ENCODE measurements at regions not wholly inside any gene's neighbourhood (a gene's known extent, or its start where the extent isn't known, plus 50 kb on each side); places are given as distances from the start of the nearest gene placed in this dataset.

GRCh38 chr21:16847211-16847610 is 665.6 kb upstream of the CXADR start:
- H3K4me1 Mint-ChIP-seq (ENCODE audit: low read depth in 2 of 2), result no peaks in the 10 kb centered on the region
- H3K9me3 Mint-ChIP-seq, result peaks cover 9 to 39% of the 10 kb centered on the region in 2 donors
- ATAC-seq (replicated peaks) (no peak), DNase-seq (no peak)
- no peak overlapping the region for H3K4me3 Mint-ChIP-seq
- H3K27ac Mint-ChIP-seq, result no peak overlapping the region
- no peaks in the 10 kb centered on the region for H3K36me3 Mint-ChIP-seq (ENCODE audit: insufficient read depth)
- no peaks in the 10 kb centered on the region for H3K27me3 Mint-ChIP-seq

GRCh38 chr21:16851054-16851453 is 661.8 kb upstream of the CXADR start:
- ATAC-seq (replicated peaks), result no peak
- Mint-ChIP-seq H3K4me3 (no peak overlapping the region), H3K27ac (no peak overlapping the region), H3K27me3 (no peaks in the 10 kb centered on the region), H3K4me1 (ENCODE audit: low read depth in 2 of 2) (no peaks in the 10 kb centered on the region), H3K9me3 (peaks cover 5 to 23% of the 10 kb centered on the region in 2 donors), H3K36me3 (ENCODE audit: insufficient read depth) (no peaks in the 10 kb centered on the region)
- no peak for DNase-seq

GRCh38 chr21:16855164-16855667 is 657.6 kb upstream of the CXADR start:
- no peak overlapping the region for H3K27ac Mint-ChIP-seq
- H3K9me3 Mint-ChIP-seq, result peaks cover 4 to 7% of the 10 kb centered on the region in 2 donors
- no peak for DNase-seq

GRCh38 chr21:16863362-16863905 is 649.4 kb upstream of the CXADR start:
- peaks cover 0 to 2% of the 10 kb centered on the region in 2 donors for H3K9me3 Mint-ChIP-seq
- no peak for ATAC-seq (replicated peaks)
- H3K36me3 Mint-ChIP-seq (ENCODE audit: insufficient read depth), result peaks cover 4% of the 10 kb centered on the region
- H3K27ac Mint-ChIP-seq, result no peak overlapping the region
- H3K4me3 Mint-ChIP-seq, result no peak overlapping the region
- no peak for DNase-seq
- H3K4me1 Mint-ChIP-seq (ENCODE audit: low read depth in 2 of 2), result no peaks in the 10 kb centered on the region
- H3K27me3 Mint-ChIP-seq, result no peaks in the 10 kb centered on the region

More at GRCh38 chr21:16855164-16855667, 657.6 kb upstream of the CXADR start:
- Mint-ChIP-seq H3K4me3 (no peak overlapping the region), H3K4me1 (ENCODE audit: low read depth in 2 of 2) (no peaks in the 10 kb centered on the region), H3K27me3 (no peaks in the 10 kb centered on the region), H3K36me3 (ENCODE audit: insufficient read depth) (peaks cover 4% of the 10 kb centered on the region)
- ATAC-seq (replicated peaks), result no peak

- no peaks in the 10 kb centered on the region for H3K27me3 Mint-ChIP-seq
These were observed 648.9 kb upstream of the CXADR start for GRCh38 chr21:16863908-16864307.

GRCh38 chr21:16865632-16866031 is 647.2 kb upstream of the CXADR start:
- no peaks in the 10 kb centered on the region for H3K27me3 Mint-ChIP-seq
- no peaks in the 10 kb centered on the region for H3K36me3 Mint-ChIP-seq (ENCODE audit: insufficient read depth)
- H3K4me3 Mint-ChIP-seq, result no peak overlapping the region
- DNase-seq (no peak), ATAC-seq (replicated peaks) (no peak)
- H3K9me3 Mint-ChIP-seq, result peaks cover 0 to 2% of the 10 kb centered on the region in 2 donors
- H3K27ac Mint-ChIP-seq, result no peak overlapping the region
- H3K4me1 Mint-ChIP-seq (ENCODE audit: low read depth in 2 of 2), result no peaks in the 10 kb centered on the region

More at GRCh38 chr21:16863908-16864307, 648.9 kb upstream of the CXADR start:
- Mint-ChIP-seq H3K27ac (no peak overlapping the region), H3K4me3 (no peak overlapping the region), H3K4me1 (ENCODE audit: low read depth in 2 of 2) (no peaks in the 10 kb centered on the region), H3K36me3 (ENCODE audit: insufficient read depth) (peaks cover 3% of the 10 kb centered on the region), H3K9me3 (peaks cover 0 to 2% of the 10 kb centered on the region in 2 donors)
- no peak for ATAC-seq (replicated peaks)
- DNase-seq, result no peak

- H3K4me1 Mint-ChIP-seq (ENCODE audit: low read depth in 2 of 2), result no peaks in the 10 kb centered on the region
- H3K36me3 Mint-ChIP-seq (ENCODE audit: insufficient read depth), result no peaks in the 10 kb centered on the region
- no peak overlapping the region for H3K27ac Mint-ChIP-seq
- H3K9me3 Mint-ChIP-seq, result peaks cover 0 to 2% of the 10 kb centered on the region in 2 donors
- no peak overlapping the region for H3K4me3 Mint-ChIP-seq
- ATAC-seq (replicated peaks) (no peak), DNase-seq (no peak)
- no peaks in the 10 kb centered on the region for H3K27me3 Mint-ChIP-seq
These were observed 646.0 kb upstream of the CXADR start for GRCh38 chr21:16866851-16867250.

GRCh38 chr21:16870103-16870502 is 642.7 kb upstream of the CXADR start:
- no peak for ATAC-seq (replicated peaks)
- Mint-ChIP-seq H3K4me1 (ENCODE audit: low read depth in 2 of 2) (no peaks in the 10 kb centered on the region), H3K4me3 (no peak overlapping the region), H3K9me3 (peaks cover 0 to 2% of the 10 kb centered on the region in 2 donors), H3K27me3 (no peaks in the 10 kb centered on the region), H3K36me3 (ENCODE audit: insufficient read depth) (no peaks in the 10 kb centered on the region), H3K27ac (no peak overlapping the region)
- no peak for DNase-seq

GRCh38 chr21:16872616-16873015 is 640.2 kb upstream of the CXADR start:
- Mint-ChIP-seq H3K27ac (no peak overlapping the region), H3K36me3 (ENCODE audit: insufficient read depth) (no peaks in the 10 kb centered on the region), H3K9me3 (peaks cover 3 to 6% of the 10 kb centered on the region in 2 donors), H3K27me3 (no peaks in the 10 kb centered on the region), H3K4me3 (no peak overlapping the region), H3K4me1 (ENCODE audit: low read depth in 2 of 2) (no peaks in the 10 kb centered on the region)
- DNase-seq (no peak), ATAC-seq (replicated peaks) (no peak)

- H3K27me3 Mint-ChIP-seq, result no peaks in the 10 kb centered on the region
- H3K4me3 Mint-ChIP-seq, result no peak overlapping the region
- no peaks in the 10 kb centered on the region for H3K4me1 Mint-ChIP-seq (ENCODE audit: low read depth in 2 of 2)
- no peak overlapping the region for H3K27ac Mint-ChIP-seq
- ATAC-seq (replicated peaks), result no peak
- peaks cover 8 to 9% of the 10 kb centered on the region in 2 donors for H3K9me3 Mint-ChIP-seq
- no peak for DNase-seq
- H3K36me3 Mint-ChIP-seq (ENCODE audit: insufficient read depth), result no peaks in the 10 kb centered on the region
These were observed 639.7 kb upstream of the CXADR start for GRCh38 chr21:16873176-16873575.

- DNase-seq, result no peak
- no peak for ATAC-seq (replicated peaks)
- H3K9me3 Mint-ChIP-seq, result peaks cover 8 to 9% of the 10 kb centered on the region in 2 donors
- no peak overlapping the region for H3K4me3 Mint-ChIP-seq
- H3K36me3 Mint-ChIP-seq (ENCODE audit: insufficient read depth), result no peaks in the 10 kb centered on the region
- no peaks in the 10 kb centered on the region for H3K4me1 Mint-ChIP-seq (ENCODE audit: low read depth in 2 of 2)
- H3K27me3 Mint-ChIP-seq, result no peaks in the 10 kb centered on the region
- no peak overlapping the region for H3K27ac Mint-ChIP-seq
These were observed 639.2 kb upstream of the CXADR start for GRCh38 chr21:16873596-16873995.

GRCh38 chr21:16879479-16879878 is 633.4 kb upstream of the CXADR start:
- DNase-seq (no peak), ATAC-seq (replicated peaks) (no peak)
- H3K9me3 Mint-ChIP-seq, result peaks cover 11 to 18% of the 10 kb centered on the region in 2 donors
- no peak overlapping the region for H3K27ac Mint-ChIP-seq
- no peaks in the 10 kb centered on the region for H3K27me3 Mint-ChIP-seq
- no peaks in the 10 kb centered on the region for H3K36me3 Mint-ChIP-seq (ENCODE audit: insufficient read depth)
- H3K4me3 Mint-ChIP-seq, result no peak overlapping the region
- H3K4me1 Mint-ChIP-seq (ENCODE audit: low read depth in 2 of 2), result no peaks in the 10 kb centered on the region

- no peaks in the 10 kb centered on the region for H3K27me3 Mint-ChIP-seq
- no peak for DNase-seq
- no peak overlapping the region for H3K27ac Mint-ChIP-seq
- no peak overlapping the region for H3K4me3 Mint-ChIP-seq
- no peaks in the 10 kb centered on the region for H3K4me1 Mint-ChIP-seq (ENCODE audit: low read depth in 2 of 2)
- no peaks in the 10 kb centered on the region for H3K36me3 Mint-ChIP-seq (ENCODE audit: insufficient read depth)
- peaks cover 17 to 25% of the 10 kb centered on the region in 2 donors for H3K9me3 Mint-ChIP-seq
- no peak for ATAC-seq (replicated peaks)
These were observed 621.0 kb upstream of the CXADR start for GRCh38 chr21:16891821-16892220.

GRCh38 chr21:16900685-16901084 is 612.2 kb upstream of the CXADR start:
- DNase-seq, result no peak
- no peaks in the 10 kb centered on the region for H3K4me1 Mint-ChIP-seq (ENCODE audit: low read depth in 2 of 2)
- no peak overlapping the region for H3K4me3 Mint-ChIP-seq
- H3K27ac Mint-ChIP-seq, result no peak overlapping the region
- no peak for ATAC-seq (replicated peaks)
- H3K9me3 Mint-ChIP-seq, result peaks cover 6 to 7% of the 10 kb centered on the region in 2 donors
- no peaks in the 10 kb centered on the region for H3K36me3 Mint-ChIP-seq (ENCODE audit: insufficient read depth)
- H3K27me3 Mint-ChIP-seq, result no peaks in the 10 kb centered on the region

All from effector memory CD8-positive, alpha-beta T cell (primary cell).